ENCODE measurements at regions not wholly inside any gene's neighbourhood (a gene's known extent, or its start where the extent isn't known, plus 50 kb on each side); places are given as distances from the start of the nearest gene placed in this dataset.

DNA sequence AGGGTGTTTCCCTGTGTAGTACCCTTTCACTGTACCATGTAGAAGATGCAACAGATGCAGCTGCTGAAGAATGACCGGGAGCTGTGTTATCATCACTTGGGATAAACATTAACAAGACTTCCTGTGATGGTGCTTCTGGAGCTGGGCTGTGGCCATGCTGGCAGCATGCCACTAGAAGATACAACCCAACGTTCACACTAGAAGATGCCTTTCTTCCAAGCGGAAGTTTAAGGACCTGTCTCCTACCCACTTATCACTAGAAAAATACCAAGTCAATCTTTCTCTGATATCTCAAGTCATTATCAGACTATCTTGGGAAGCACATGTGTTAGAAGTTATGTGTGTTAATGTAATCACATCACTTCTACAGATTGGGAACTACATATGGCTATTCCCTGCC lies 953.5 kb downstream of the CNTNAP5 start:
- Histone ChIP-seq H3K4me1 (ENCODE audit: control insufficient read depth, insufficient read depth, low read length) (no peaks in the 10 kb centered on the region), H3K27me3 (replicated peaks in 1 of 2; ENCODE audit: control insufficient read depth in 2 of 2, insufficient read depth in 2 of 2, low read length in 1 of 2) (no peaks in the 10 kb centered on the region), H3K4me3 (no peak overlapping the region), H3K79me2 (ENCODE audit: control insufficient read depth, insufficient read depth, low read length) (no peaks in the 10 kb centered on the region), H3K27ac (ENCODE audit: control insufficient read depth, insufficient read depth) (no peak overlapping the region), H3K9me3 (replicated peaks; ENCODE audit: control insufficient read depth, insufficient read depth, low read length) (no peaks in the 10 kb centered on the region), H2AFZ (ENCODE audit: control insufficient read depth, low read depth, low read length) (no peak overlapping the region), H3K36me3 (ENCODE audit: control insufficient read depth in 2 of 2, insufficient read depth in 2 of 2, low read length in 1 of 2) (no peaks in the 10 kb centered on the region), H4K20me1 (ENCODE audit: control insufficient read depth, insufficient read depth) (no peaks in the 10 kb centered on the region), H3K9ac (ENCODE audit: control insufficient read depth, insufficient read depth, low read length) (no peak overlapping the region), H3K4me2 (ENCODE audit: control insufficient read depth, insufficient read depth) (no peak overlapping the region)
- SMC1A ChIA-PET (ENCODE audit: uncharacterized antibody, unreplicated experiment) = interaction anchor here (1.5 kb wide), 1 partner anchor 13 kb away, joined by 3 read pairs; no protein-coding TSS in a partner anchor
- ATAC-seq = no peak
- intact Hi-C loops (cut with micrococcal nuclease; ENCODE audit: unreplicated experiment) (no loop called here), in situ Hi-C loops (cut with MboI) (no loop called here)
- POLR2A ChIA-PET = no interaction called here
- 61% methylated on average over 3 of the region's 3 CpGs for WGBS (ENCODE audit: insufficient coverage, insufficient replicate concordance, low lambda C conversion rate, missing lambda C conversion rate)
- FAIRE-seq = no peak
- RAD21 ChIA-PET (ENCODE audit: unreplicated experiment) = no interaction called here
- no TSS peak for BruUV-seq (replicated peaks)
- no peak for DNase-seq (ENCODE audit: low read depth, low spot score)
- CTCF ChIA-PET = no interaction called here
- TF ChIP-seq ZNF622 (IDR thresholded peaks at IDR 0.05) = no peak
- TF ChIP-seq LARP7 (IDR thresholded peaks at IDR 0.05) = no peak
- no peak for TF ChIP-seq RBBP5 (conservative IDR thresholded peaks at IDR 0.05)
- TF ChIP-seq GABPA (IDR thresholded peaks at IDR 0.05; ENCODE audit: low read depth) = no peak
- no peak for TF ChIP-seq TCF12 (IDR thresholded peaks at IDR 0.05; ENCODE audit: low read depth, low read length)
- no peak for TF ChIP-seq MAX (IDR thresholded peaks at IDR 0.05; ENCODE audit: low read depth, low read length)
- no peak for TF ChIP-seq BACH1 (IDR thresholded peaks at IDR 0.05; ENCODE audit: borderline replicate concordance)
- TF ChIP-seq ELK1 (IDR thresholded peaks at IDR 0.05; ENCODE audit: low read depth, low read length) = no peak
- TF ChIP-seq ZBTB40 (IDR thresholded peaks at IDR 0.05; ENCODE audit: borderline replicate concordance) = no peak
- TF ChIP-seq PKNOX1 (IDR thresholded peaks at IDR 0.05) = no peak
- no peak for TF ChIP-seq PML (IDR thresholded peaks at IDR 0.05; ENCODE audit: low read length)
- TF ChIP-seq, protein P1, sequence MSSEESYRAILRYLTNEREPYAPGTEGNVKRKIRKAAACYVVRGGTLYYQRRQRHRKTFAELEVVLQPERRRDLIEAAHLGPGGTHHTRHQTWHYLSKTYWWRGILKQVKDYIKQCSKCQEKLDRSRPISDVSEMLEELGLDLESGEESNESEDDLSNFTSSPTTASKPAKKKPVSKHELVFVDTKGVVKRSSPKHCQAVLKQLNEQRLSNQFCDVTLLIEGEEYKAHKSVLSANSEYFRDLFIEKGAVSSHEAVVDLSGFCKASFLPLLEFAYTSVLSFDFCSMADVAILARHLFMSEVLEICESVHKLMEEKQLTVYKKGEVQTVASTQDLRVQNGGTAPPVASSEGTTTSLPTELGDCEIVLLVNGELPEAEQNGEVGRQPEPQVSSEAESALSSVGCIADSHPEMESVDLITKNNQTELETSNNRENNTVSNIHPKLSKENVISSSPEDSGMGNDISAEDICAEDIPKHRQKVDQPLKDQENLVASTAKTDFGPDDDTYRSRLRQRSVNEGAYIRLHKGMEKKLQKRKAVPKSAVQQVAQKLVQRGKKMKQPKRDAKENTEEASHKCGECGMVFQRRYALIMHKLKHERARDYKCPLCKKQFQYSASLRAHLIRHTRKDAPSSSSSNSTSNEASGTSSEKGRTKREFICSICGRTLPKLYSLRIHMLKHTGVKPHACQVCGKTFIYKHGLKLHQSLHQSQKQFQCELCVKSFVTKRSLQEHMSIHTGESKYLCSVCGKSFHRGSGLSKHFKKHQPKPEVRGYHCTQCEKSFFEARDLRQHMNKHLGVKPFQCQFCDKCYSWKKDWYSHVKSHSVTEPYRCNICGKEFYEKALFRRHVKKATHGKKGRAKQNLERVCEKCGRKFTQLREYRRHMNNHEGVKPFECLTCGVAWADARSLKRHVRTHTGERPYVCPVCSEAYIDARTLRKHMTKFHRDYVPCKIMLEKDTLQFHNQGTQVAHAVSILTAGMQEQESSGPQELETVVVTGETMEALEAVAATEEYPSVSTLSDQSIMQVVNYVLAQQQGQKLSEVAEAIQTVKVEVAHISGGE (CRISPR knock-in tag; IDR thresholded peaks at IDR 0.05) = no peak
- TF ChIP-seq IRF4 (IDR thresholded peaks at IDR 0.05; ENCODE audit: low read depth, low read length) = no peak
- no peak for TF ChIP-seq MEF2B (IDR thresholded peaks at IDR 0.05; ENCODE audit: partially characterized antibody, poor library complexity, severe bottlenecking)
- TF ChIP-seq ZSCAN29 (IDR thresholded peaks at IDR 0.05) = no peak
- TF ChIP-seq ATF3 (IDR thresholded peaks at IDR 0.05; ENCODE audit: borderline replicate concordance, extremely low read depth, low read depth, low read length) = no peak

All from GM12878 (cell line).